HG02885 (cell line): ENCODE measurements at regions not wholly inside any gene's neighbourhood (a gene's known extent, or its start where the extent isn't known, plus 50 kb on each side); places are given as distances from the start of the nearest gene placed in this dataset.

ENCODE experiments used
- ATAC-seq: cut with Tn5 transposase; IDR thresholded peaks from one replicate; pipeline ENCODE4 v1.9.1; 2021; ENCODE audit warnings: mild to moderate bottlenecking; ENCODE audit not compliant: unreplicated experiment, poor library complexity

DNA sequence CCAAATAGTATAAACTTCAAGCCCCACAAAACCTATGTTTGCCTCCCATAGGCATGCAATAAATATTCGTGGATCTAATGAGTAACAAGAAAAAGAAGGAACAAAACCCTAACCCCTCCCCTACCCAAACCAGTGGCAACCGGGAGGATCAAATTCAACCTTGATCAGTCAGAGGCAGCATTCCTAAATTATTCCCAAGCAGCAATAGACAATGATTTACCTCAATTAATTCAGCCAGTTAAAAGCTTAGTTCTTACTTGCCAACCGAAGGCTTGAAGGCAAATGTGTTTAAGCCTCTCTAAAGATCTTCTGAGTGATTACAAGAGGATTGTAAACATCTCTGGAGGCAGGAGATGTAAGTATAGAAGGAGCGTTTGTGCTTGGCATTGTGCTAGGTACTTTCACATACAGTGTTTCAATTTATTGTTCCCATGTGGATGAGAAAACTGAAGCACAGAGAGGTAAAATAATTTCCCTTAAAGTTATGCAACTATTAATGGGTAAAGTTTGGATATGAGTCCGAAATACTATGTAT lies 197.7 kb downstream of the MTX2 start:
- no peak for ATAC-seq

GRCh38 chr2:176467595-176467994 lies 198.4 kb downstream of the MTX2 start:
- ATAC-seq: no peak

- no peak for ATAC-seq
These were observed 199.3 kb downstream of the MTX2 start for GRCh38 chr2:176468457-176469113.

DNA sequence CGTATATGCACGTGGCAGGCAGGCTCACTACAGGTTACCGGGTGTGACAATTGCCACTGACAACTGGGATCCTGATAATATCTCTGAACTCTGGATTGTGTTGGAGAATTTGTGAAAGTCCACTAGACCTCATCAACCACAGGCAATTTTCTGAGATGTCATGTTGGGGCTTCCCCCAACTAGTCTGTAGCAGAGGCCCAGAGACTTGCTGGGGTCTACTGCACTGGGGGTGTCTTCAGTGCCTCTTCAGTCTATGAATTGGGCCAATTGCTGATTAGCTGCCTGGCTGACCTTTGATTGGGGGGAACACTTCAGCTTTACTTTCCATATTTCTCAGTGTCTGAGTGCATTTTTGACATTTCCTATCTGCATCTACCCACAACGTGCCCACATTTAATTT lies 201.5 kb downstream of the MTX2 start:
- no peak for ATAC-seq

- ATAC-seq: no peak
These were observed 202.7 kb downstream of the MTX2 start for GRCh38 chr2:176471949-176472348.

- peak; percentile 64 for ATAC-seq
These were observed 203.9 kb downstream of the MTX2 start for GRCh38 chr2:176473177-176473576.

DNA sequence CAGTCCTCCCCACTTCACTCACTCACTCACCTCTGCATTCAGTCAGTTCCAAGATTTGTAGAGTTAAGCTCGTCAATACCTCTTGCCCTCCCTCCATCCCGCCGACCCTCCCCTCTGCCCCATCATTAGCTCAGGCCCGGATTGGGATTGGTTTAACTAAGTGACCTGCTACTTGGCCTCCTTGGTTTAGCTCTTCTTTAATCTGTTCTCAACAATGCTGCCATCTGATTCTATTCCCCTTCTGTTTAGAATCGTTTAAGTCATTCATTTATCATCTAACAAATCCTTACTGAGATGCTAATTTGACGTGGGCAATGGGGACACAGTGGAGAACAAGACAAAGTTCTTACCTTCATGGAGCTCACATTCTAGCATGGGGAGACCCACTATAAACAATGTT lies 204.6 kb downstream of the MTX2 start:
- no peak for ATAC-seq

GRCh38 chr2:176477336-176477735 lies 208.1 kb downstream of the MTX2 start:
- no peak for ATAC-seq

DNA sequence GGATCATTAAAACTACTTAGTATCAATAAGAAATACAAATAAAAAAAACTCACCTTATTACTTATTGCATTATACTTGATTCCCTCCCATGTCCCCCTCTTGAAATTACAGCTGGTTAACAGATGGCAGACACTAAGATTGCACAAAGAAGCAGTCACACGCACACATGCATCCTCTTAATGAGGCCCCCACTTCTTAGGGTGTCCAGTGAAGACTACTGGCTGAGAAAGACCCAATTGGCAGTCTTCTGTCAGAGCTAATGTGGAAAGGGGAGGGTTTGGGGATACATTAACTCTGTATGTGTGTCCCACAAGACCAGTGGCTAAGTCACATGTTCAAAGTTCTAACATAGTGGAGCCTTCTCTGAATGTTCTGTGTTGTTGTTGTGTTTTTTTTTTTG lies 210.7 kb downstream of the MTX2 start:
- no peak for ATAC-seq

- ATAC-seq: no peak
These were observed 212.9 kb downstream of the MTX2 start for GRCh38 chr2:176482107-176482506.

- no peak for ATAC-seq
These were observed 214.2 kb downstream of the MTX2 start for GRCh38 chr2:176483476-176483875.

DNA sequence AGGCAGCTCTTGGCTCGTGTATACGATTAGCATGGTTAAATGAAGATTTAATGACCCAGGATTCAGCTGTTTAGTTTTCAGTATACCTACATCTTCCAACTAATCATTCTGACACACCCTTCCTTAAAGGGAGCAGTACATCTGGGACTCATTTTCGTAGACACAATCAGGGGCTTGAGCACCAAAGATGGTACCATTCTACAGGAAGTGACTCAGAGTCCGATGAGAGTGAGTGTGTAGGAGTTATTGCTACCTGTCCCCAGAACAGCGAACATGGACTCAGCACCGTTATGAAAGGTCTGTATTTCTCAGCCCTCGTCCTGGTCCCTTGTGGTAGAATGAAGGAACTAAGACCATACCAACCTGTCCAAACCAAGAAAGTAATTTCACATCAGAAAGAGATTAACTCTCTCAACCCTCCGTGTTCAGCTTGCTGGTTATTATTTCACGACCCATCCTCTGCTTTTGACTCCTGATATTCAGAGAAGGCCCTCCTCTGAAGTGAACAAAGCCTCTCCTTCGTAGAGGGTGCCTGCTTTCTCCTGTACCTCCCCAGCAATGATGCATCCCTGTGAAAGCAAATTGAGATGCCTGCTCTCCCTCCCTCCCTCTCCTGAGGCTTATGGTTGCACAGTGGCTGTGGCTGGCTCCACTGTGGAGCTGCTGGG lies 214.8 kb downstream of the MTX2 start:
- no peak for ATAC-seq

- no peak for ATAC-seq
These were observed 215.6 kb downstream of the MTX2 start for GRCh38 chr2:176484838-176485237.

DNA sequence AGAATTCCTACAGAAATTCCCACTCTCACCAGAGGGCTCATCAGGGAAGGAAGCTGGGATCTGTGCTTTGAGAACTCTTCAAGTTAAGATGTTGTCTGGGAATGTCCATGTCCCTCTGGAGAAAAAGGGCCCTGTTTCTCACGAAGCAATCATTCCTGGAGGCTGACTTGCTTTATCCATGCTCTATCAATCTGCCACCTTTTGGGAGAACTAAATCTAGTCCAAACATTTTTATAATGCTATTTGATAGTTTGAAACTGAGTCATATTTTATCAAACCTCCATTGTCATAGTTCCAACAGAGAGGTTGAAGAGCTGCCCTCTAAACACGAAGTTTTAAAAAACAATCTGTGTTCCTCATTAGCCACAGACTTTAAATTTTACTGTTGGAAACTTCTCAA lies 219.2 kb downstream of the MTX2 start:
- ATAC-seq: no peak

DNA sequence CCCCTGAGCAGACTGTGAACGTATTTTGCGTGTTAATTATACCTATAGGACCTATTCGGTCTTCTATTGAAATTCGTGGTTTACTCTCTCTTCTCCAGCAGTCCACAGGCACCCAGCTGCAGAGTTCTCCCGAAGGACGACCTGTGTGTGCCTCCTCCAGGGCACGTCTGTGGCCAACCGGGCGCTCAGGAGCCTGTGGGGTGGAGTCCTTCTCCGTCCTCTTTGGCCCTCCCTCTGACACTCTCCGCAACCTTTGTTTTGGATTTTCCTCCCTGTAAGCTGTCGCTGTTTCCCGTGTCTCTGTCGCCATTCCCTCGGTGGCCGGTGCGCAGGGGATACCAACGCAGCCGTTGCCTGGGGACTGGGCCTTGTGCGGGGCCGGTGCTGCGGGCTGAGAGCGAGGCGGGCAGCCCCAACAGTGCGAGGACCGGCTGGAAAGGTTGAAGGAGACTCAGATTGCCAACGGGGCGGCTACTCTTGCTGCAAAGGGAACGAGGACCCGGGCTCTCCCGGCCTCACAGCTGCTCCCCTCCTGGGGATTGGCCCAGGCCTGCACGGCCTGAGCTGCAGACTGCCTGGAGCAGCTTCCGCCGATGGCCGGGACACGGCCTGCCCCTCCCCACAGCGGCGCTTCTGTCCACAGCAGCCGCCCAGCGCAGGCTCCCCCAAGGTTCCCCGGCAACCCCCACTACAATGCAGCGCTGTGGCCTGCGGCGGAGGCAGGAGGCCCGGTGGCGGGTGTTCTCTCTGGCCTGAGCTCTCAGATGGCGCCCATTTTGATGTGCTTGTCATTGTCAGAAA lies 221.0 kb downstream of the MTX2 start:
- no peak for ATAC-seq

DNA sequence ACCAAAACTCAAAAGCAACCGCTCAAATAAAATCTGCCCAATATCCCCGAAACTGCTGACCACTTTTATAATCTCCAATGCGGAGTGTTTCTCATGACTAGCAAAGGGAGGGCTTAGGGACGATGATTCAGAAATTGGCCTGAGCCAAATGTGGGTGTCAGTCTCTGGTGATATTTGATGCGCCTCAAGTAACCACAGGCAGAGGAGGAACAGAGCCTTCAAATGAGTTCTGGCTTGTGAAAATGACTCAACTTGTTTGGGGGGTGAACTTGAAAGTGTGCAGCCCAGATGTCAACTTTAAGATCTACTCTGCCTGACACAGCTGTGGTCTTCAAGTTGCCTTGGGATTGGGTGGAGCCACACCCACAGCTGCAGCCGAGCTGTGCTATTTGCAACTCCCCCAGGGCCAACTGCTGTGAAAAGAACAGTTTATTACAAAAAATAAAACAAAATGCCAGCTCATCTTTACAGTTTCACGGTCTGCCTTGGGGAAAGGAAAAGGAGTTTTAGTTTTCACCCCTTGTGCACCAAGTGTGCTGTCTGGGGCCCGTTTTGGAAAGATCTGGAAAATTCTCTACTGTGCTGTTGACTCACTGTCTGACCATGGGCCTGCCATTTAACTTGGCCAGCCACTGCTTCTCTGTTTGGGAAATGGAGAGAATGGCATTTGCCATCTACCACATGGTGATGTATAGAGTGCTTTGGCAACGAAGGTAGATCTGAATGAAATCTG lies 222.1 kb downstream of the MTX2 start:
- peak; percentile 94 for ATAC-seq

DNA sequence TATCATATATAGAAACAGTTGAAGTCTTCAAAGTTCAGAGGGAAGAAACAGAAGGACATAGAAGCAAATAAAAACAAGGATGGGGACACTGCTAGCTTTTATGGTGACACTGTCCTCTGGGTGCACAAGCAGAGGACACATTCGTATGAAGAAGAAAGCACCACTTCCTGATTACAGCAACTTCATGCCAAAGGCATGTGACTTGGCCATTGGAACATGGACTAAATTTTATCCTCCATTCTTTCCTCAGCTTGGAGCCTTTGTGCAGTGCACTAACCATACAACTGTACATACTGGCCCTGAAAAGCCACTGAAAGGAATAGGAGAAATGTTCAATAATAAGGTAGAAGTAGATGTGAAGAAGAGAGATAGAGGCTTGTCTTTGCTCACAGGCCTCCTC lies 223.3 kb downstream of the MTX2 start:
- ATAC-seq: no peak

DNA sequence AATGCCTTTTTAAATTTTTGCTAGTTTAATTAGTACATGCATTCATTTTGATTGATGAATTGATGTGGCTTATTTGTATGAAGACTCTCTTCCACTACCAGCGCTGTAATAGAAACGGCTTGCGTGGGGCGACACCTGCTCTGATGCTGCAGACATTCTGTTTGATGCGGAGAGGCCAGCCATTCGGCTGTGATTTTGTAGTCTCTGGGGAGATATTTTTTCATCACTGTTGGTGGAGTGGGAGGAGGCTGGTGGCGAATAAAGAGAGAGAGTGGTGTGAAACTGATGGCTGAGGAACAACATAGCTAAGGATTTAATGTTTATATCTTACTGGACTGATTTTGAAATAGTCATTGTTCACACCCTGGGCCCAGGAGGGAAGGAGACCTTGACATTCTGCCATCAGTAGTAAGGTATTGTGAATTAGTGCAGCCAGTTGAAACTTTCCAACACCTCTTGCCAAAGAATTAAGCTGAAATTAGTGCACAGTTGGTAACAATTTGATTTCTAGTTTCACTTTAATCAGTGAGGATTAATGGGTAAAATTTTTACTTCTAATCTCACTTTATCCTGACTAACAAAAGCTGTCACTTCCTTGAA lies 224.1 kb downstream of the MTX2 start:
- peak; percentile 49 for ATAC-seq

GRCh38 chr2:176493909-176494308 lies 224.7 kb downstream of the MTX2 start:
- no peak for ATAC-seq

DNA sequence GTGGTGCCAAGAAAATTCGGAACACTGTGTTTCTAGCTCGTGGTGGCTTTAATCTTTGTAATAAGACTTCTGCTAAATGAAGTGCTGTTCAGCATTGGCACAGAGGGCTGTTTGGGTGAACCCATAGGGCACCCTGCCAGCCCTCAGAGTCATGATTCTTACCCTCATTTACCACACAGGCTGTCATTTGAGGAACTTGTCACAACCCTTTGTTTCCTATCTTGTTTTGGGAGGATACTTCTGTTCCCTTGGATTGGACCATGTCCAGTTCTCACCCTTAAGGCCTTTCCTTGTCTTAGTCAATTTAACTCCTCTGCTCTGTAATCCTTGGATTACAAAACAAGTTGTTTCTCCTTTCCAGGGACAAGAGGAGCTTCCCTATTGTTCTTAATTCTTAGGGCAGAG lies 225.7 kb downstream of the MTX2 start:
- no peak for ATAC-seq
